Keratinocyte (primary cell): ENCODE measurements at regions not wholly inside any gene's neighbourhood (a gene's known extent, or its start where the extent isn't known, plus 50 kb on each side); places are given as distances from the start of the nearest gene placed in this dataset.

ENCODE experiments used
- DNase-seq: peaks from one replicate; pipeline ENCODE4 v3.0.0-alpha.2; 2011; ENCODE audit warnings: low read depth, missing footprints, low spot score
- FAIRE-seq: peaks from 2 replicates; lab custom pipeline; 2011; peaks lifted over from hg19 to GRCh38; lab: Jason Lieb, UNC
- H2AFZ ChIP-seq: 2 replicates; pipeline ENCODE4 v1.6.0; 2012; ENCODE audit warnings: low read length, control low read depth, inconsistent platforms; ENCODE audit not compliant: control insufficient read depth
- H3K27ac ChIP-seq: 2 replicates; pipeline ENCODE4 v1.5.1; 2011; ENCODE audit warnings: low read length; ENCODE audit not compliant: control insufficient read depth, insufficient read depth
- H3K27me3 ChIP-seq: 3 replicates; pipeline ENCODE4 v1.6.0; 2011; ENCODE audit warnings: low read length; ENCODE audit not compliant: control insufficient read depth, insufficient read depth; ENCODE audit errors: extremely low read depth
- H3K36me3 ChIP-seq, 2 experiments: 2 replicates in 1 of 2; 3 replicates in 1 of 2; pipeline ENCODE4 v1.5.1; 2011; ENCODE audit warnings: low read length in 2 of 2, mild to moderate bottlenecking in 1 of 2; ENCODE audit not compliant: control insufficient read depth in 2 of 2, insufficient read depth in 2 of 2; ENCODE audit errors: extremely low read depth in 1 of 2
- H3K4me1 ChIP-seq: 3 replicates; pipeline ENCODE4 v1.5.1; 2011; ENCODE audit warnings: low read length; ENCODE audit not compliant: control insufficient read depth, insufficient read depth; ENCODE audit errors: extremely low read depth
- H3K4me2 ChIP-seq: 3 replicates; pipeline ENCODE4 v1.6.0; 2011; ENCODE audit warnings: low read depth, low read length; ENCODE audit not compliant: control insufficient read depth, insufficient read depth; ENCODE audit errors: extremely low read depth
- H3K4me3 ChIP-seq, 3 experiments: fragments of 200-600 bp in 1 of 3; sonication (generic) in 1 of 3; 2 replicates in 2 of 3; 3 replicates in 1 of 3; pipeline ENCODE4 v1.5.1; 2011 to 2016; ENCODE audit warnings: low read length in 3 of 3, mild to moderate bottlenecking in 3 of 3, control low read depth in 2 of 3, inconsistent platforms in 1 of 3, low read depth in 1 of 3, mixed read lengths in 1 of 3, mixed run types in 1 of 3, moderate library complexity in 1 of 3; ENCODE audit not compliant: control insufficient read depth in 2 of 3, insufficient read depth in 2 of 3; ENCODE audit errors: extremely low read depth in 1 of 3
- H3K79me2 ChIP-seq: 2 replicates; pipeline ENCODE4 v1.6.0; 2012; ENCODE audit warnings: low read length; ENCODE audit not compliant: control insufficient read depth, insufficient read depth
- H3K9ac ChIP-seq: 3 replicates; pipeline ENCODE4 v1.6.0; 2011; ENCODE audit warnings: low read length; ENCODE audit not compliant: control insufficient read depth, insufficient read depth; ENCODE audit errors: extremely low read depth
- H3K9me1 ChIP-seq: 3 replicates; pipeline ENCODE4 v1.6.0; 2011; ENCODE audit warnings: low read length; ENCODE audit not compliant: control insufficient read depth, insufficient read depth; ENCODE audit errors: extremely low read depth
- H3K9me3 ChIP-seq: 2 replicates; pipeline ENCODE4 v1.5.1; 2012; ENCODE audit warnings: low read depth, low read length; ENCODE audit not compliant: control insufficient read depth
- H4K20me1 ChIP-seq: 3 replicates; pipeline ENCODE4 v1.6.0; 2011; ENCODE audit warnings: low read length; ENCODE audit not compliant: control insufficient read depth, insufficient read depth; ENCODE audit errors: extremely low read depth
- CTCF ChIP-seq, 3 experiments: IDR thresholded peaks in 1 of 3; conservative IDR thresholded peaks in 1 of 3; optimal IDR thresholded peaks in 1 of 3; 2 replicates in 2 of 3; 3 replicates in 1 of 3; pipeline versions ENCODE3 to v1.5.1; 2011; ENCODE audit warnings: low read length in 3 of 3, mild to moderate bottlenecking in 3 of 3, moderate library complexity in 2 of 3, control low read depth in 1 of 3, inconsistent platforms in 1 of 3; ENCODE audit not compliant: insufficient read depth in 2 of 3; ENCODE audit errors: extremely low read depth in 1 of 3
- EZH2 ChIP-seq: IDR thresholded peaks from one replicate; pipeline ENCODE4 v1.6.1; 2012; ENCODE audit warnings: inconsistent platforms, mild to moderate bottlenecking, low read length, moderate library complexity
- dilution Hi-C: fragments of 300-500 bp; cut with MboI; formaldehyde crosslinking; loops from one replicate; pipeline ENCODE4 v1.7.0; 2020; ENCODE audit warnings: low sequenced_read_pairs; ENCODE audit not compliant: extremely low pct_ligation_motif_present

- Histone ChIP-seq H3K27me3 (no peaks in the 10 kb centered on the region), H4K20me1 (no peaks in the 10 kb centered on the region), H3K79me2 (no peaks in the 10 kb centered on the region), H3K9ac (no peak overlapping the region), H3K4me3 (no peak overlapping the region), H3K27ac (no peak overlapping the region), H2AFZ (no peak overlapping the region), H3K36me3 (no peaks in the 10 kb centered on the region), H3K4me2 (no peak overlapping the region), H3K4me1 (no peaks in the 10 kb centered on the region), H3K9me3 (no peaks in the 10 kb centered on the region), H3K9me1 (no peaks in the 10 kb centered on the region)
- DNase-seq (no peak), FAIRE-seq (no peak)
- dilution Hi-C loops: no loop called here
- no peak for TF ChIP-seq EZH2
- no peak for TF ChIP-seq CTCF (optimal IDR thresholded peaks at IDR 0.05 in 1 of 3, IDR thresholded peaks at IDR 0.05 in 1 of 3, conservative IDR thresholded peaks at IDR 0.05 in 1 of 3; ENCODE audit: extremely low read depth in 1 of 3, insufficient read depth in 2 of 3, low read length in 3 of 3)
These were observed 132.5 kb upstream of the KIRREL3 start for GRCh38 chr11:127133061-127133460.

- Histone ChIP-seq H3K9ac (no peak overlapping the region), H3K9me1 (no peaks in the 10 kb centered on the region), H3K27me3 (no peaks in the 10 kb centered on the region), H3K4me3 (no peak overlapping the region), H3K79me2 (no peaks in the 10 kb centered on the region), H3K9me3 (no peaks in the 10 kb centered on the region), H2AFZ (no peak overlapping the region), H3K4me2 (no peak overlapping the region), H3K36me3 (no peaks in the 10 kb centered on the region), H3K27ac (no peak overlapping the region), H3K4me1 (no peaks in the 10 kb centered on the region), H4K20me1 (no peaks in the 10 kb centered on the region)
- dilution Hi-C loops: no loop called here
- DNase-seq (no peak), FAIRE-seq (no peak)
- no peak for TF ChIP-seq EZH2
- TF ChIP-seq CTCF (optimal IDR thresholded peaks at IDR 0.05 in 1 of 3, IDR thresholded peaks at IDR 0.05 in 1 of 3, conservative IDR thresholded peaks at IDR 0.05 in 1 of 3; ENCODE audit: extremely low read depth in 1 of 3, insufficient read depth in 2 of 3, low read length in 3 of 3): no peak
These were observed 129.8 kb upstream of the KIRREL3 start for GRCh38 chr11:127130321-127130720.
